Eye (tissue), 1 donor: ENCODE measurements at regions not wholly inside any gene's neighbourhood (a gene's known extent, or its start where the extent isn't known, plus 50 kb on each side); places are given as distances from the start of the nearest gene placed in this dataset.
A peak's percentile ranks its signal among the peaks of the same experiment; 100 is the strongest.

Experiments used
- DNase-seq: peaks from one replicate; pipeline ENCODE4 v3.0.0-alpha.2; 2015

DNA sequence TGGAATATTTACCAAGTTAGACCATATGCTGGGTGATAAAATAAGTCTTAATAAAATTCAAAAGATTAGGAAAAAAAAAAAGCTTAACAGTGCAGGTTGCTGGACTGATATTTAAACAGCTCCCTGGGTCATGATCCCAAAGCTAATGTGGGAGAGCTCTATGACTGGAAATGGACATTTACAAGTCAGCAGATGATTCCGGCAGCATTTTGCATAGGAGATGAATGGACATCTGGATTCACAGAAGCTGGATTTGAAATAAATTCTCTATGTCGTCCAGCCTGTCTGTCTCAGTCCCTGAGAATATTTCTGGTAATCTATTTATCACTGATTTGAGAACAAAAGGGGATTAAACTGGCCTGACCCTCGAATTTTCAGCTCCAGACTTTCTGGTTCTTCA is 52.3 kb upstream of the KLHL25 start:
- DNase-seq, result no peak

DNA sequence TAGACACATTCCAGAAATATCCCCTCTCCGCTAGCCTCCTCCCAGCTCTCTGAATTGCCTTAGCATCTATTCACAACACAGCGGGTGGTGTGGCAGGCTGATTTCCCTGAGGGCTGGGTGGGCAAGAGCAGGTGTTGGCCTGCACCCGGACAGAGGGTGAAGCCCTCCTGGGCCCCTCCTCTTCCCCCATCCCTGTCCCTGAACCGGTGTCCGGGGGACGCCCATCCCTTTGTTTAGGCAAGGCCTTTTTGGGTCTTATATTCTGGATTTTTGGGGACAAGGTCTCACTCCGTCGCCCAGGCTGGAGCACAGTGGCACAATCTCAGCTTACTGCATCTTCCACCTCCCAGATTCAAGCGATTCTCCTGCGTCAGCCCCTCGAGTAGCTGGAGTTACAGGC is 55.2 kb upstream of the KLHL25 start:
- DNase-seq, result no peak

DNA sequence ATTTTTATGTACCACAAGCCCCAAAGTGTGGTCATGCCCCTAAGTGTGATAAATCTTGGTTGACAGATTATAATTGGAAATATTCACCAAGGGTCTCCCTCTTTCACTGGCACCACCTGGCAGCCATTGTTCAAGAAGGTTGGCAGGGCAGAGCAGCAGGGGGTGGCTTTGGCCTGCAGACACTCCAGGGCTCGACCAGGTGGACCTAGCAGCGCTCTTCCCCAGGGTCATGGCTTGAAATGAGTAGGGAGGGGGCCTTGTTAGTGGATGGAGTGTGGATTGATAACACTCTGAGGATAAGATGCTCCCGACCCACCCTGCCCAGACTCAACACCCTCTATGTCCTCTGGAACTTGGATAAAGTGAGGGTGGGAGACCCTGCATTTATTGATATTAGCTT is 58.2 kb upstream of the KLHL25 start:
- no peak for DNase-seq

DNA sequence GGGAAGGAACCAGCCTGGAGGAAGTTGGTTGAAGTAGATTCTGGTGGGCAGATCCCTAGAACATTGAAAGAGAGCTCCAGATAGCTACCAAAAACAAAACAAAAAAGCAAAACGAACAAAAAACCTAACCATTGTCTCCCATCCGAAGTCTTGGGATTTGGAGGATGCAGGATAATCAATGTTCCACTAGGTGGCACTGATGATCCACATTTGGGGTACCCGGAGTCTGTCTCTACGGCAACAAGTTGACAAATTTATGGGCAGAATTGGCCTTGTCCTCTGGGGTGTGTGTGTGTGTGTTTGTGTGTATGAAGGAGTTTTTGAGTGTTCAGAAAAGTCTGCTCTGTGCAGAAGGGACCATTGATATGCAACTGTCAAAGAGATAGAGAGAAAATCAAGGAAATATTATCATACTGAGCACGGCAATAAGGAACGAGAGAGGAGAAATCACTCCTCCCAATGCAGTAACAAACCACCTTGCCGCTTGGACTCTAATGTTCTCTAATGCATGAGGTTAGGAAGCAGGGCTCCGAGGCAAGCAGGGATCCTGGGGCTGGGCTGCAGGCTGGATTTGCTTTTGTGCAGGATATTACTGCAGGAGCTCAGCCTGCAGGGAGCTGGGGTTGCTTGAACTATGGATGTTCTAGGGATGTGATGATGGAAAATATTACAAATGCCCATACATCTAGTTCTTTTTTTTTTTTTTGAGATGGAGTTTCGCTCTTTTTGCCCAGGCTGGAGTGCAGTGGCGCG is 59.8 kb upstream of the KLHL25 start:
- DNase-seq, result peak; percentile 92

DNA sequence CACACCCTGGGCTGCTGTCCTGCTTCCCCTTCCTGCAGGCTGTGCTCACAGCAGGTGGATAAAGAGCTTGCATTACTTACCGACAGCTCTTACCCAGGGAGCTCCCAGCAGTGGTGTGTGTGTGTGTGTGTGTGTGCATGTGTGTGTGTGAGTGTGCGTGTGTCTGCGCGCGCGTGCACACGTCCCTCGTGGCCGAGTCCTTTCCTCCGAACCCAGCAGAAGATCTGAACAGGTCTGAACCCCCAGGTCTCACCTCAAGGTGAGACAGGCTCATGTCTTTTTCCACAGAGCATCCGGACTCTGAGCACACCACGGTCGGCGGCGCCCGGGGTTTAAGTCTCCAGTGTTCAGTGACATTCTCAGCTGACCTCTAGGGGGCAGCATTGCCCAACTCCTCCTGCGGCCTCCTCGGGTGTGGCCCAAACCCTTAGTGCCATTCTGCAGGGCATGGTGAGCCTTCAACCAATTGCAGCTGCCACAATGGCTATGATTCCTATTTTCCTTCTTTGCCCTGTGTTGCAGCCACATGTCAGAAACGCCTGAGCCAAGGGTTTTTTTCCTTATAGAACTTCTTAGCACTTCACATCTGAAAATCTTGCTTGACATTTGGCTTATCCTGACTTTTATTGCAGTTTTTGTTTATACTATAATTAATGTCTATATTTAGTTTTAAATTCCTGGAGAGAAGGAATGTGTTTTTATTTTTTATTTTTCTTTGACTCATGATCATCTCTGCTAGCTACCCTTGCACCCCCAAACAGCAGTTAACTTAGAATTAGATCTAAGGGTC is 64.1 kb upstream of the KLHL25 start:
- peak; percentile 89 for DNase-seq

DNA sequence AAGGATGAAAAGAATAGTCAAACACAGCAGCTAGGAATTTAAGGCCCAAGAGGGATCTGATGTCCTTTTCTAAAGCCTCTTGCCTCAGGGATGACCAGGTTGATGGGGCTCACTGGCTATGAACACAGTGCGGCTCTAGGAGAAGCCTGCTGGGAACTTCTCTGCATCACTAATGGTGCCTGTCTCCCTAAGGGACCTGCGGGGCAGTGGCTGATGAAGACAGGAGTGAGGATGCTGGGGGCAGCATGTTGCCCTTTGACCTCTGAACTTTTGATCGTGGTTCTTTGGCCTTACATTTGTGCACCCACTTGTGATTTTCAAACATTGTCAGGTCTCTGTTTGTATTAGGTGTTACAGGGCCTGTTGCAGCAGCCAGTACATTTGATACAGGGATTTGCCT is 64.9 kb upstream of the KLHL25 start:
- DNase-seq, result no peak

DNA sequence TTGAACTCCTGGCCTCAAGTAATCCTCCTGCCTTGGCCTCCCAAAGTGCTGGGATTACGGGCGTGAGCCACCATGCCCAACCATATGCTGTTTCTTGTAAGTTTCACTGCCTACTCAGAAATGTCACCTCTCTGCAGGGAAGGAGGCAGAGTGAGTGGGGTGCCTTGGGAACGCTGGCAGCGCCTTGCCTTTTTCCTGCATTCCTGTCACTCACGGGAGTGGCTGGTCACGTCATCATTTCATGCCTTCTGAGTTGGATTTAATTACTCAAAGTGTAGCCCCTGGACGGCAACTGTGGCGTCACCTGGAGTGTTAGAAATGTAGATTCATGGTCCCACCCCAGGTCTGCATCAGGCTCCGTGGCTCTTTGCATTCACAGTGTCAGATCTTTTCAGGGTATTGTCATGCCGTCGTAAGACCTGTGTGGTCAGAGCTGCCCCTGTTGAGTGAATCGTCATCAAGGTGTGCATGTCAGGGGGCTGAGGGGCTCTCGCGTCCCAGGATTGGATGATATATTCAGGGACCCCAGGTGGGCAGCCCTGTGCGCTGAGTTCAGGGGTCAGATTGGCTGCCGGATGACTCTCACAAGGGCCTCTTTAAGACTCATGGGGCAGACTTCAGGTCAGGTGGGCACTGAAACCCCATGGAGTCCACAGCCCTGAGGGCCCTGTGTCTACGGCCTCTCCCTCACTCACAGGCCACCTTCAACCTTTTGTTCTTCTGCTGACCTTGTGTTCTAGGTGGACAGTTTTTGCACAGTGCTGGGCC is 65.9 kb upstream of the KLHL25 start:
- no peak for DNase-seq

DNA sequence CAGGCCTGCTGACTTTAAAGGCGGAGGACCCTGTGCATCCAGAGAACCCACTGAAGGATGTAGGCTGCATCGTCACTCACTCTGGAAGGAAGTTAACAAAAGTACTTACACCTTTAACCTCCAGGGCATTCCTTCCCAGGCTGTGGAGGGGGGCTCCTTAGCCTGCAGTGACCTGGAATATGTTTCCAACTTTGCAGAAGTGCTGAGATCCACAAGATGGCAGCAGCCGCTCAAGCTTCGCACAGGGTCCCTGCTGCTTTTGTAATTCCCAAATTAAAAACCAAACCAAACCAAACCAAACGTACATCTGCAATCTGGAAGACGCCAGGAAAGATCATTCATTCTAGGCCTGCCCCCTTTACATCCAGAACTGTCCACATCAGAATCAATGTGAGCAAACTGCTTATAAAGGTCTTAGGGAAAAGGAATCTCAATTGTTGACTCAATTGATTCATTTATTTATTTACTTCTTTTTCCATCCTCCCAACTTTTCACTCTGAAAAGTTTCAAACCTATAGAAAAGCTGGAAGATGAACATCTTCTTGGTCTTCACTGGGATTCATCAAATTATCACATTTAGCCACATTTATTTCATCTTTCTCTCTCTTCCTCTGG is 70.5 kb upstream of the KLHL25 start:
- peak; percentile 83 for DNase-seq

DNA sequence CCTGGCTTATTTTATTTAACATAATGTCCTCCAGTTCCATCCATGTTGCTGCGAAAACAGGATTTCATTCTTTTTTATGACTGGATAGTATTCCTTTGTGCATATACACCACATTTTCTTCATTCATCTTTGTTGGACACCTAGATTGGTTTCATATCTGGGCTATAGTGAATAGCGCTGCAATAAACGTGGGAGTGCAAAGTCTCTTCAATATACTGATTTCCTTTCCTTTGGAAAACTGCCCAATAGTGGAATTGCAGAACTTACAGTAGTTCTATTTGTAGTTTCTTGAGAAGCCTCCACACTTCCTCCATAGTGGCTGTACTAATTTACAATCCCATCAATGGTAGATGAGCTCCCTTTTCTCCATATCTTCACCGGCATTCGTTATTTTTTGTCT is 72.5 kb upstream of the KLHL25 start:
- no peak for DNase-seq

DNA sequence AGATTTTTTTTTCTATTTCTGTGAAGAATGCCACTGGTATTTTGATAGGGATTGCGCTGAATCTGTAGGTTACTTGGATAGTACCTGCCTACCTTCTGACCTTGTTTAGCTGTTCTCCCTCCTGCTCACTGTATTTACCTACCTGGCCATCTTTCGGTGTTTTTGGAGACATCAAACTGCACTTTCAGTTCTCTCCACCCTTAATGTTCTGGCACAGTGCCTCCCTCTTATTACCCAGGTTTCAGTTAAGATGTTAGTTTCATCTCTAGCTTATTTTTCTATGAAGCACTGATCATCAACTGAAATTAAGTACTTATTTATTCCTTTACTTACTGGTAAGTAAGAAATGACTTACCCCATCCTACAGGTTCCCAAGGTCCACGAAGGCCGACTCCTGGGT is 74.4 kb upstream of the KLHL25 start:
- no peak for DNase-seq

DNA sequence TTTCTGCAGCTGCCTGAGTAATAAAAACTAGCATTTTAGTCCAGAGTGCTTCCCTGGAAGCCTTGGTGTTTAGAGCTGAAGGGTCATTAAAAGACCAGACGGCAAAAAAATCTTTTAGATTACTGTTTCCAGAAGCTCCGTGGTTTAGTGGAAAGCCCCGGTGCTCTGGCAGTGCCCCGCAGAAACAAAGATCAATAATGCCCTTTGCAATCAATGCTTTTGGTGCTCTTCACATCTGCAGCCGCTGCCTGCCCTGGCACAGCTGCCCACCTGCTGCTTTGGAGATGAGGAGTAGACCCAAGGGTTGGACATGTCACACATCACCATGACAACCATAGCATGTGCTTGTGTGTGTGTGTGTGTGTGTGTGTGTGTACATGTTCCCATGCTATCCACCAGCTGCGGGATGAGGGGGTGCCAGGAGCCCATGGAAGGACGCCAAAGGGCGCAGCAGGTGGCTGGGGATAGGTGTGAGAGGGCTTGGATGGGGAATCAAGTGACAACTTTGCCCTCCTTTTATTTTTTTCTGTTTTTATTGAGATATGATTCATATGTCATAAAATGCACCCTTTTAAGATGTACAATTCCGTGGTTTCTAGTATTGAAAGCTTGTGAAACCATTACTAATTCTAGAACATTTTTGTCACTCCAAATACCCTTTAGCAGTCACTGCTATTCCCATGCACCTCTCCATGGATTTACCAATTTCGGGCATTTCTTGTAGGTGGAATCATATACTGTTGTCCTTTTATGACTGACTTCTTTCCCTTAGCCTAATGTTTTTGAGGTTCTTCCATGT is 75.7 kb upstream of the KLHL25 start:
- DNase-seq, result no peak

DNA sequence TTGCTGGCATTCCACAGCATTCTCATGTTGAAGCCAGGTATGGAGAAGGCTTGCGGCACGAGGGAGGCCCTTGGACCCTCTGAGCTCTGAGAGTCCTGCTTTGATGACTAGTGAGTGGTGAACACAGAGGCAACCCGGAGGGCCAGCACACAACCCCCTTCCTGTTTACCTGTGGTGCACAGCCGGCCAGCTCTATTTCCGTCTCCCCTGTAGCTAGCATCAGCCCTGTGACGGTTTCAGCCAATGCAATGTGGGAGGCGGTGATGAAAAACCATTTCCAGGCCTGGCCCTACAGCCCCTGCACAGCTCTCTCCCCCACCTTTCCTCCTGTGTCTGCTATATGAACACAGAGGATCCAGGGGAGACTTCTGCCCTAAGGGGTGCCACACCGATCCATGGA is 76.8 kb upstream of the KLHL25 start:
- DNase-seq, result no peak

DNA sequence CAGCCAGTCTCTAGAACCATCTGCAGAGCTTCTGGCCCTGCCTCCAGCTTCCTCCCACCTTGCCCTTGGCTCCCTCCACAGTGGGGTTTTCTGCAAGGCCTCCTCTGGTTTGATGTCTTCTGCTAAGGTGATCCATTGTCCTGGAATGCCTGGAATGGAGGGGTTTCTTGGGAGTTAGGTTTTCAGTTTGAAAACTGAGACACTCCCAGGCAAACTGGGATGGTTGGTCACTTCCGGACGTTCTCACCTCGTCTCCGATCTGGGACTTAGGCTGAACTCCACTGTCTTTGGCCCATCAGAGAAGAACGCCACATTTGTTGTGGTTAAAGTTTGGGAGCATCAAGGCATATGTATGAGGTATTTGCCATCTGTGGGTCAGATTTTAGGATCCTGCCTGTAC is 77.4 kb upstream of the KLHL25 start:
- DNase-seq, result no peak

DNA sequence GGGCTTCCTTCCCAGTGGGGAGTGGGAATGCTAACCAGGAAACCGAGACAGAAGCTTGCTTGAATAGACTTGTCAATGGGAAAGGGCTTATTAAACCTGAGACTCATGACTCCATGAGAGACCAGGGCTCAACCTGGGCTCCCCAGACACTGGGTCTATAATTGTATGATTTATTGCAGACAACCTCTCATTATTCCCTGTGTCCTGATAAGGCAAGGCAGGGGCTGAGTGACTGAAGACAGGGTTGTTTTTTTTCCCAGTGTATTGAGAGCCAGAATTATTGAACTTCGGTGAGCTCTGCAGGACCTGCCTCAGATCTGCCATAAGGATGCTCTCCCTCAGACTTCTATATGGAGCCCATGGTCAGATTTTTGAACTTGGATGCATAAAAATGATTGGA is 79.5 kb upstream of the KLHL25 start:
- no peak for DNase-seq

DNA sequence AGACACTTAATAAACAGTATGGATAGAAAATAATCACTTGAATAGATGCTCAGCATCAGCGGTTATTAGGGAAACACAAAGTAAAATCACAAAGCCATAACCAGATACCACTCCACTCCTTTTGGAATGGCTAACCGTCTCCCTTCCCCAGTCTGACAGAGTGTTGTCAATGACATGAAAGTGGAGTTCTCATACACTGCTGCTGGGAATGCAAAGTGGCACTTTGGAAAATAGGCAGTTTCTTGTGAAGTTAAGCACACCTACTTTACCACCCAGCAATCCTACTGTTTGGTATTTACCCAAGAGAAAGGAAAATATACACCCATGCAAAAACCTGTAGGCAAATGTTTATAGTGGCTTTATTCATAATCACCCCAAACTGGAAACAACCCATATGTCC is 81.0 kb upstream of the KLHL25 start:
- no peak for DNase-seq

DNA sequence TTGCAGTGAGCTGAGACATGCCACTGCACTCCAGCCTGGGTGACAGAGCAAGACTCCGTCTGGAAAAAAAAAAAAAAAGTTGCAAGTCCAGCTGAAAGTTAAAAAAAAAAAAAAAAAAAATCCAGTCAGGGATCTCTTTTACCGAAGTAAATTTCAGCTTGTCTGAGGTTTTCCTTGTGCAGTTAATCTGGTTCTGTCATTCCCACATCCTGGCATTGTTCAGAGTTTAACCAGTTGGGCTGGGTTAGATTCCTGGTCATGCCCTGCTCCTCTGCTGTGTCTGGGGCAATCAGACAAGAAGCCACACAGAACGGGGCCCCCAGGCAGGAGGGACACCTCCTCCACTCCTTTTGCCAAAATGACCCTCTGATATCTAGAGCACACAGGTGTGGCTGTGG is 84.1 kb upstream of the KLHL25 start:
- no peak for DNase-seq

DNA sequence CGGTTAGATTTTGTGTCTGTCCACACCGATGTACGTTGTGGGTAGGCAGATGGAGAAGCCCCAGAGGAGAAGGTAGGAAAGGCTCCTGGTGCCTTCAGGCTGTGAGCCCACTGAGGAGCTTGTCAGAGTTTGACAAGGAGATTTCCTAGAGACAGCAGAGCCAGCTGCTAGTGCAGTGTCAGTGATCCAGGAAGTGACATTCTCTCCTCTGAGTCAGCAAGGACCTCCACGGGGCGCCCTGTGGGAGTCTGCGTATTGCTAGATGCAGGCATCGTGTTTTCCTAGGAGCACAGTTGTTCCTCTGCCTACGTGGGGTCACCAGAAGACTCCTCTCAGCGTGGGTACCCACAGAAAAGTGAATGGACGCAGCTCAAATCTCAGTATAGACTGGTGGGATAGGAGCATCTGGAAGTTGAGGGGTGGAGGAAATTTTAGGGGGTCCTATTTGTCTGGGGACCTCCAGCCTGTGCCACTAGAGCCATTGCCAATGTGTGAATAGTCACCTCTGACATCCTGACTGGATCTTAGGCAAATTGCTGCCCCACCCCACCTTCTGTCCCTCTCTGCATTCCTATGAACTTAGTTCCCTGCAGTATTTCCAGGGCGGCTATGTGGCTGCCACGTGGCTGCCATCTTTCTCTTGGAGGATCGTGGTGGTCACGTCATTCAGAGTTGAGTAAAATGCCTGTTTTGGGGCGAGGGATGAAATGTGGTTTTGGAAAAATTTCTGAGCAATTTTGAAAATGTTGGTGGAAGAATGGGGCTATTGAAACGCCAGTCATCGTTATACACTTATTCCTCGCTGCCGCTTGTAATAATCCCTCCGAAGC is 84.8 kb upstream of the KLHL25 start:
- DNase-seq, result no peak

DNA sequence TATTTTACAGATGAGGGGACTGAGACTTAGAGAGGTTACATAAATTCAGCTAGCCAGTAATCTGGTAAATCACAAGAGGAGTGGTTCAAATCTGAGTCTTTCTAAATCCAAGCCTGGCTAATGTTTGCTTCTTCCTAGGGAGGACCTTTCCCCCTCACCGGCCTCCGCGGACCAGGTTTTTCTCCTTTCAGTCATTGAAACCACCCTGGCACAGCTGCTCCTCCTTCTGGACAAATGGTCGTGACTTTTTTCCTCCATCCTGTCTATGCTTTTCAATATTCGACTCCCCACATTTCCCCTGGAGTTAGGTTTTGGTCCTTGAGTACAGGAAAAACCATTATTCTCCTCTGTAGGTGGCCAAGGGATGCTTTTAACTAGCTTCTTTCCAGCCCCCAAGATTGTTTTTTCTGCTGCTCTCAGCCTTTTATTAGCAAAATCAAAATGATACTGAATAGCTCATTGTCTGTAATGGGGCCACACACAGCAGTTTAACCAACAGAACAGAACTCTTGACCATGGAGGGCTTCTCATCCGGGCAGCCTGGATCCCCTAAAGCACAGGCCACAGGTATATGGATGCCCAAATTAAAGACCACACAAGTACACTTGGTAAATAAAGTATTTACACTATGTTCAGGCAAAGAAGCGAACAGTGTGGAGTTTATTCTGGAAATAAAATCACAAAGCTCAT is 85.9 kb upstream of the KLHL25 start:
- DNase-seq, result no peak

DNA sequence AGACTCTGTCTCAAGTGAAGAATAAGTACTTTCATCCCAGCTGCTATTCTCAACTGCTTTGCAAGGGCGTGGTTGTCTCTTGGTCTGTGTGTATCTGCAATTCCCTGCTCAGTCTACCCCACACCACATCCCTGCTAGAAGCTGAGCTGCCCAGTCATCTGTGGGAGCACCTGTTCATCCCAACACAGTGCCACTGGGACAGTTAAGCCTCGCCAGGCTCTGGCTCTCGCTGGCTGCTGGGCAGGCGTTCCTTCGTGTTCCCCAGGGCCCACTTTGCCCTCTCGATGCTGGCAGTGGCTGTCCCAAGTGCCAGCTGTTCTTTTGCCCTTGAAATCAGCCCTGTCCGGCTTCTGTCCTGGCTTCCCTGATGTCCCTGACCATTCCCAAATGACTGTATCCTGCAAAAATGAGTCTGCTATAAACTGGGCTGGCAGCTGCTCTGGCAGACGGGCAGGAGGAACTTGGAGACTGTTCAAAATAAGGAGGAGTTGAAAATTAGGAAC is 91.6 kb upstream of the KLHL25 start:
- DNase-seq, result no peak

DNA sequence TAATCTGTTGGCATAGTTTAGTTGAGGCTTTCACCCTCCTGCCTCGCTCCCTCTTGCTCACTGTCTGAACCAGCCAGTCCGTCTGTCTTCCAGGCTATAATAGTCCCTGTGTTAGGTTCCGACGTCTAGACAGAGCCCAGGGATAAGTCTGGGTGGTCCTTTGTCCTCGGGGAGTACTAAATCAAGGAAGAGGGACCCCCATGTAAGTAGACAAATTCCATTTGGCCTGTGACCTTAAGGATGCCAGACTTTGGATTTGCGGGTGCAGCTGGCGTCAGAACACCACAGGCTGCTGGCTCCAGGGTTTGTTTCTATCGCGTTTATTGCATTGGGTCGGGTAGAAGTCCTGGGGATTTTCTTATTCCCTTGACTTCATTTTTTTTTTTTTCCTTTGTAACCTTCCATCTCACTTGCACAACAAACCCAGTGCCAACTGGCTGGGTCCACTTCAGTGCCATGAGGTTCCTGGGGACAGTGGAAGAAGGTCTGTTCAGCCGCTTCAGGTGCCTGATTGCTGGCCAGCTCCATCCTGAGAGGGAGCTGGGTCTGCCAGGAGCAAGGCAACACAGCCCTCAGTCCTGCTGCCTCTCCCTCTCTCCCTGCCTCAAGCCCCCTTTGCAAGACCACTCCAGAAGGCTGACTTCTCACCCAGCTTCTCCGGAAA is 95.4 kb upstream of the KLHL25 start:
- DNase-seq, result no peak
